Endodermal cell (in vitro differentiated cells): ENCODE measurements at regions not wholly inside any gene's neighbourhood (a gene's known extent, or its start where the extent isn't known, plus 50 kb on each side); places are given as distances from the start of the nearest gene placed in this dataset.

ENCODE experiments used
- DNase-seq: peaks from one replicate; pipeline ENCODE4 v3.0.0-alpha.2; 2017
- H3K27ac ChIP-seq: 2 replicates; pipeline ENCODE4 v1.5.1; 2013; ENCODE audit warnings: mild to moderate bottlenecking, low read depth, low read length, moderate library complexity
- H3K27me3 ChIP-seq: 2 replicates; pipeline ENCODE4 v1.6.1; 2013; ENCODE audit warnings: mild to moderate bottlenecking, low read length, moderate library complexity; ENCODE audit not compliant: insufficient read depth, control insufficient read depth, poor library complexity, severe bottlenecking
- H3K36me3 ChIP-seq: 2 replicates; pipeline ENCODE4 v1.7.0; 2013; ENCODE audit warnings: mild to moderate bottlenecking, low read length, moderate library complexity; ENCODE audit not compliant: control insufficient read depth, insufficient read depth
- H3K4me1 ChIP-seq: one replicate; pipeline ENCODE4 v1.7.0; 2013; ENCODE audit warnings: low read length; ENCODE audit not compliant: control insufficient read depth, insufficient read depth
- H3K4me3 ChIP-seq: 2 replicates; pipeline ENCODE4 v1.5.1; 2013; ENCODE audit warnings: mild to moderate bottlenecking, low read length, moderate library complexity
- H3K9ac ChIP-seq: 2 replicates; pipeline ENCODE4 v1.6.1; 2013; ENCODE audit warnings: mild to moderate bottlenecking, low read length, moderate library complexity; ENCODE audit not compliant: poor library complexity, severe bottlenecking; ENCODE audit errors: extremely low read depth
- H3K9me3 ChIP-seq: 2 replicates; pipeline ENCODE4 v1.6.1; 2013; ENCODE audit warnings: mild to moderate bottlenecking, low read length, moderate library complexity; ENCODE audit not compliant: control insufficient read depth
- H3K27ac Mint-ChIP-seq: 2 replicates; pipeline ENCODE4 v1.8.0; 2020; ENCODE audit warnings: mixed read lengths
- H3K27me3 Mint-ChIP-seq: 2 replicates; pipeline ENCODE4 v1.8.0; 2021; ENCODE audit warnings: mild to moderate bottlenecking, mixed read lengths; ENCODE audit not compliant: insufficient read depth
- H3K36me3 Mint-ChIP-seq: 2 replicates; pipeline ENCODE4 v1.8.0; 2020; ENCODE audit warnings: low read depth, mixed read lengths
- H3K4me1 Mint-ChIP-seq: 2 replicates; pipeline ENCODE4 v1.8.0; 2020; ENCODE audit warnings: mixed read lengths
- H3K4me3 Mint-ChIP-seq: 2 replicates; pipeline ENCODE4 v1.8.0; 2020; ENCODE audit warnings: mild to moderate bottlenecking, moderate library complexity, mixed read lengths
- H3K9me3 Mint-ChIP-seq: 2 replicates; pipeline ENCODE4 v1.8.0; 2020; ENCODE audit warnings: mild to moderate bottlenecking, mixed read lengths
- WGBS, 2 experiments: methylation state at CpG; one replicate each; pipeline versions ENCODE4 v1.1.5 to v1.1.7; 2013; ENCODE audit warnings: missing lambda C conversion rate in 2 of 2, mixed read lengths in 1 of 2; ENCODE audit not compliant: insufficient coverage in 1 of 2, insufficient read length in 1 of 2; 5-methylcytosine and 5-hydroxymethylcytosine counted together
- TF ChIP-seq, protein P1 (sequence below): fragments of 200-600 bp; sonication (generic); conservative IDR thresholded peaks from 2 replicates; pipeline ENCODE4 v1.5.0; 2021; ENCODE audit warnings: antibody characterized with exemption, mild to moderate bottlenecking

- no peaks in the 10 kb centered on the region for H3K36me3 Mint-ChIP-seq
Observed at GRCh38 chr3:82103241-82103640, 341.8 kb upstream of the GBE1 start.

GRCh38 chr3:82100378-82100777, 338.9 kb upstream of the GBE1 start:
- Mint-ChIP-seq H3K9me3 (no peaks in the 10 kb centered on the region), H3K27ac (no peak overlapping the region), H3K27me3 (no peaks in the 10 kb centered on the region), H3K4me1 (no peaks in the 10 kb centered on the region), H3K4me3 (no peak overlapping the region), H3K36me3 (no peaks in the 10 kb centered on the region)
- Histone ChIP-seq H3K27ac (no peak overlapping the region), H3K36me3 (no peaks in the 10 kb centered on the region), H3K27me3 (no peaks in the 10 kb centered on the region), H3K4me1 (no peaks in the 10 kb centered on the region), H3K9ac (no peak overlapping the region), H3K4me3 (no peak overlapping the region), H3K9me3 (no peaks in the 10 kb centered on the region)
- TF ChIP-seq, protein P1, sequence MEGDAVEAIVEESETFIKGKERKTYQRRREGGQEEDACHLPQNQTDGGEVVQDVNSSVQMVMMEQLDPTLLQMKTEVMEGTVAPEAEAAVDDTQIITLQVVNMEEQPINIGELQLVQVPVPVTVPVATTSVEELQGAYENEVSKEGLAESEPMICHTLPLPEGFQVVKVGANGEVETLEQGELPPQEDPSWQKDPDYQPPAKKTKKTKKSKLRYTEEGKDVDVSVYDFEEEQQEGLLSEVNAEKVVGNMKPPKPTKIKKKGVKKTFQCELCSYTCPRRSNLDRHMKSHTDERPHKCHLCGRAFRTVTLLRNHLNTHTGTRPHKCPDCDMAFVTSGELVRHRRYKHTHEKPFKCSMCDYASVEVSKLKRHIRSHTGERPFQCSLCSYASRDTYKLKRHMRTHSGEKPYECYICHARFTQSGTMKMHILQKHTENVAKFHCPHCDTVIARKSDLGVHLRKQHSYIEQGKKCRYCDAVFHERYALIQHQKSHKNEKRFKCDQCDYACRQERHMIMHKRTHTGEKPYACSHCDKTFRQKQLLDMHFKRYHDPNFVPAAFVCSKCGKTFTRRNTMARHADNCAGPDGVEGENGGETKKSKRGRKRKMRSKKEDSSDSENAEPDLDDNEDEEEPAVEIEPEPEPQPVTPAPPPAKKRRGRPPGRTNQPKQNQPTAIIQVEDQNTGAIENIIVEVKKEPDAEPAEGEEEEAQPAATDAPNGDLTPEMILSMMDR, result no peak
- WGBS, 2 experiments, result 80 to 92% methylated on average over 1 to 3 of the region's 3 CpGs
- DNase-seq, result no peak

More at GRCh38 chr3:82103241-82103640, 341.8 kb upstream of the GBE1 start:
- no peaks in the 10 kb centered on the region for H3K27me3 ChIP-seq
- 73% methylated on average over 1 of the region's 1 CpG; no CpG with 5 or more reads in 1 of the 2 experiments for WGBS, 2 experiments
- Mint-ChIP-seq H3K4me1 (no peaks in the 10 kb centered on the region), H3K27me3 (no peaks in the 10 kb centered on the region), H3K4me3 (no peak overlapping the region), H3K9me3 (peaks cover 2% of the 10 kb centered on the region), H3K27ac (no peak overlapping the region)
- H3K4me3 ChIP-seq, result no peak overlapping the region
- H3K9ac ChIP-seq, result no peak overlapping the region
- no peaks in the 10 kb centered on the region for H3K9me3 ChIP-seq
- H3K27ac ChIP-seq, result no peak overlapping the region
- H3K4me1 ChIP-seq, result no peaks in the 10 kb centered on the region
- DNase-seq, result no peak
- H3K36me3 ChIP-seq, result no peaks in the 10 kb centered on the region
- TF ChIP-seq, protein P1, result no peak

- H3K4me3 Mint-ChIP-seq, result no peak overlapping the region
- H3K27me3 Mint-ChIP-seq, result no peaks in the 10 kb centered on the region
- 91 to 100% methylated on average over 1 to 2 of the region's 3 CpGs for WGBS, 2 experiments
- H3K36me3 ChIP-seq, result no peaks in the 10 kb centered on the region
- no peaks in the 10 kb centered on the region for H3K9me3 ChIP-seq
- H3K36me3 Mint-ChIP-seq, result no peaks in the 10 kb centered on the region
- H3K27me3 ChIP-seq, result no peaks in the 10 kb centered on the region
- H3K4me3 ChIP-seq, result no peak overlapping the region
- H3K9ac ChIP-seq, result no peak overlapping the region
- no peaks in the 10 kb centered on the region for H3K4me1 Mint-ChIP-seq
- no peak for DNase-seq
- no peak overlapping the region for H3K27ac ChIP-seq
- TF ChIP-seq, protein P1, result no peak
- no peak overlapping the region for H3K27ac Mint-ChIP-seq
- H3K9me3 Mint-ChIP-seq, result peaks cover 3% of the 10 kb centered on the region
- H3K4me1 ChIP-seq, result no peaks in the 10 kb centered on the region
Observed at GRCh38 chr3:82093641-82094040, 332.2 kb upstream of the GBE1 start.
